Brain microvascular endothelial cell (primary cell): ENCODE measurements at regions not wholly inside any gene's neighbourhood (a gene's known extent, or its start where the extent isn't known, plus 50 kb on each side); places are given as distances from the start of the nearest gene placed in this dataset.

Source experiments
- DNase-seq: peaks from one replicate; pipeline ENCODE4 v3.0.0-alpha.2; 2020
- H3K27ac ChIP-seq: fragments of 250-450 bp; sonication (Bioruptor Pico); 2 replicates; pipeline ENCODE4 v1.5.1; 2020; ENCODE audit warnings: mild to moderate bottlenecking, moderate library complexity
- H3K27me3 ChIP-seq: fragments of 250-450 bp; sonication (Bioruptor Pico); replicated peaks from 2 replicates; pipeline ENCODE4 v1.5.1; 2020; ENCODE audit warnings: mild to moderate bottlenecking
- H3K36me3 ChIP-seq: fragments of 250-450 bp; sonication (Bioruptor Pico); replicated peaks from 2 replicates; pipeline ENCODE4 v1.5.1; 2020; ENCODE audit warnings: mild to moderate bottlenecking
- H3K4me3 ChIP-seq: 2 replicates; pipeline ENCODE4 v1.5.1; 2011; ENCODE audit warnings: low read depth, mild to moderate bottlenecking, control low read depth, low read length, moderate library complexity
- CTCF ChIP-seq: IDR thresholded peaks from 2 replicates; pipeline ENCODE4 v1.5.1; 2011; ENCODE audit warnings: low read depth, mild to moderate bottlenecking, moderate library complexity, low read length, control low read depth, inconsistent platforms; ENCODE audit errors: missing control alignments
- in situ Hi-C: cut with HindIII; loops from 2 replicates; pipeline ENCODE4 v1.10.0; 2017; ENCODE audit warnings: low sequenced_read_pairs, low pct_ligation_motif_present

GRCh38 chr1:81366173-81366572, 434.6 kb upstream of the ADGRL2 start:
- no peaks in the 10 kb centered on the region for H3K27me3 ChIP-seq
- no peak for TF ChIP-seq CTCF
- H3K27ac ChIP-seq = no peak overlapping the region
- H3K36me3 ChIP-seq = no peaks in the 10 kb centered on the region
- no peak for DNase-seq
- no peak overlapping the region for H3K4me3 ChIP-seq
- in situ Hi-C loops = no loop called here

GRCh38 chr1:81364088-81364487, 436.6 kb upstream of the ADGRL2 start:
- H3K27me3 ChIP-seq = no peaks in the 10 kb centered on the region
- no peak overlapping the region for H3K4me3 ChIP-seq
- in situ Hi-C loops = no loop called here
- no peaks in the 10 kb centered on the region for H3K36me3 ChIP-seq
- no peak for TF ChIP-seq CTCF
- DNase-seq = no peak
- H3K27ac ChIP-seq = no peak overlapping the region

GRCh38 chr1:81358151-81358550, 442.6 kb upstream of the ADGRL2 start:
- DNase-seq = no peak
- H3K27me3 ChIP-seq = no peaks in the 10 kb centered on the region
- in situ Hi-C loops = no loop called here
- TF ChIP-seq CTCF = no peak
- no peak overlapping the region for H3K27ac ChIP-seq
- H3K4me3 ChIP-seq = no peak overlapping the region
- H3K36me3 ChIP-seq = no peaks in the 10 kb centered on the region

GRCh38 chr1:81351864-81352263, 448.9 kb upstream of the ADGRL2 start:
- H3K27ac ChIP-seq = no peak overlapping the region
- H3K36me3 ChIP-seq = no peaks in the 10 kb centered on the region
- TF ChIP-seq CTCF = no peak
- H3K4me3 ChIP-seq = no peak overlapping the region
- in situ Hi-C loops = no loop called here
- DNase-seq = no peak
- H3K27me3 ChIP-seq = no peaks in the 10 kb centered on the region

GRCh38 chr1:81349194-81349965, 451.4 kb upstream of the ADGRL2 start:
- no peak overlapping the region for H3K4me3 ChIP-seq
- TF ChIP-seq CTCF = no peak
- no peak overlapping the region for H3K27ac ChIP-seq
- DNase-seq = no peak
- in situ Hi-C loops = no loop called here
- H3K36me3 ChIP-seq = no peaks in the 10 kb centered on the region
- no peaks in the 10 kb centered on the region for H3K27me3 ChIP-seq

GRCh38 chr1:81345110-81345509, 455.6 kb upstream of the ADGRL2 start:
- in situ Hi-C loops = no loop called here
- Histone ChIP-seq H3K4me3 (no peak overlapping the region), H3K27ac (no peak overlapping the region), H3K36me3 (no peaks in the 10 kb centered on the region), H3K27me3 (no peaks in the 10 kb centered on the region)
- no peak for TF ChIP-seq CTCF
- no peak for DNase-seq
